Vagina (tissue), 2 donors: ENCODE measurements at regions not wholly inside any gene's neighbourhood (a gene's known extent, or its start where the extent isn't known, plus 50 kb on each side); places are given as distances from the start of the nearest gene placed in this dataset.

ENCODE experiments used
- DNase-seq, 2 donors: peaks; one replicate each; pipeline ENCODE4 v3.0.0-alpha.2; 2017; ENCODE audit errors: extremely low spot score in 2 of 2
- H3K27ac ChIP-seq: fragments of 200-600 bp; sonication (generic); one replicate; pipeline ENCODE4 v1.5.1; 2019
- H3K27me3 ChIP-seq: fragments of 200-600 bp; sonication (generic); one replicate; pipeline ENCODE4 v1.5.1; 2019
- H3K36me3 ChIP-seq, 2 donors: fragments of 200-600 bp; sonication (generic); one replicate each; pipeline ENCODE4 v1.5.1; 2017 to 2019
- H3K4me1 ChIP-seq: fragments of 200-600 bp; sonication (generic); one replicate; pipeline ENCODE4 v1.5.1; 2019
- H3K4me3 ChIP-seq, 2 donors: fragments of 200-600 bp; sonication (generic); 1 replicate in 1 of 2; 2 replicates in 1 of 2; pipeline ENCODE4 v1.5.1; 2016 to 2019
- H3K9me3 ChIP-seq: fragments of 200-600 bp; sonication (generic); one replicate; pipeline ENCODE4 v1.5.1; 2019
- CTCF ChIP-seq, 3 experiments: fragments of 450-650 bp in 2 of 3; fragments of 200-600 bp in 1 of 3; sonication (generic) in 1 of 3; IDR thresholded peaks; one replicate each; pipeline ENCODE4 v1.5.1; 2017 to 2019; ENCODE audit warnings: antibody characterized with exemption in 3 of 3, mild to moderate bottlenecking in 2 of 3, moderate library complexity in 2 of 3
- POLR2A ChIP-seq, 2 donors: fragments of 450-650 bp; IDR thresholded peaks; one replicate each; pipeline ENCODE4 v1.6.1; 2017; ENCODE audit warnings: antibody characterized with exemption in 2 of 2, mild to moderate bottlenecking in 2 of 2, moderate library complexity in 2 of 2
- POLR2AphosphoS5 ChIP-seq, 2 donors: sonication (generic); formaldehyde crosslinking; IDR thresholded peaks; one replicate each; pipeline ENCODE4 v1.9.0; 2017; ENCODE audit warnings: antibody characterized with exemption in 2 of 2, mild to moderate bottlenecking in 2 of 2, low read depth in 1 of 2; ENCODE audit not compliant: insufficient read depth in 1 of 2
- intact Hi-C: fragments of 100-400 bp; cut with DNase I; formaldehyde crosslinking; loops from one replicate; pipeline ENCODE4 v1.15.1; 2023

- Histone ChIP-seq H3K4me3 (no peak overlapping the region), H3K36me3 (no peaks in the 10 kb centered on the region), H3K27ac (no peak overlapping the region), H3K4me1 (no peaks in the 10 kb centered on the region), H3K9me3 (no peaks in the 10 kb centered on the region), H3K27me3 (no peaks in the 10 kb centered on the region)
- no peak for TF ChIP-seq POLR2AphosphoS5 (IDR thresholded peaks at IDR 0.05; ENCODE audit: insufficient read depth in 1 of 2, low read depth in 1 of 2)
- no peak for TF ChIP-seq POLR2A (IDR thresholded peaks at IDR 0.05)
- no peak for TF ChIP-seq CTCF (IDR thresholded peaks at IDR 0.05)
- DNase-seq, result no peak
- intact Hi-C loops, result no loop called here
Observed at GRCh38 chr3:14335774-14336748, 66.3 kb upstream of the SLC6A6 start.

GRCh38 chr3:14336749-14337598 lies 65.4 kb upstream of the SLC6A6 start:
- no peak overlapping the region for H3K27ac ChIP-seq

GRCh38 chr3:14337828-14338227 lies 64.6 kb upstream of the SLC6A6 start:
- Histone ChIP-seq H3K36me3 (no peaks in the 10 kb centered on the region), H3K9me3 (no peaks in the 10 kb centered on the region), H3K27me3 (no peaks in the 10 kb centered on the region), H3K27ac (no peak overlapping the region), H3K4me1 (no peaks in the 10 kb centered on the region), H3K4me3 (no peak overlapping the region)
- TF ChIP-seq CTCF (IDR thresholded peaks at IDR 0.05) (no peak), POLR2A (IDR thresholded peaks at IDR 0.05) (no peak)
- intact Hi-C loops, result no loop called here
- DNase-seq, result no peak

More at GRCh38 chr3:14336749-14337598, 65.4 kb upstream of the SLC6A6 start:
- Histone ChIP-seq H3K4me1 (no peaks in the 10 kb centered on the region), H3K36me3 (no peaks in the 10 kb centered on the region), H3K27me3 (no peaks in the 10 kb centered on the region), H3K4me3 (no peak overlapping the region), H3K9me3 (no peaks in the 10 kb centered on the region)
- TF ChIP-seq POLR2A (IDR thresholded peaks at IDR 0.05), result no peak
- TF ChIP-seq CTCF (IDR thresholded peaks at IDR 0.05), result no peak
- no peak for TF ChIP-seq POLR2AphosphoS5 (IDR thresholded peaks at IDR 0.05; ENCODE audit: insufficient read depth in 1 of 2, low read depth in 1 of 2)
- intact Hi-C loops, result no loop called here
- no peak for DNase-seq

- Histone ChIP-seq H3K4me3 (no peak overlapping the region), H3K27me3 (no peaks in the 10 kb centered on the region), H3K27ac (no peak overlapping the region), H3K4me1 (no peaks in the 10 kb centered on the region), H3K9me3 (no peaks in the 10 kb centered on the region), H3K36me3 (no peaks in the 10 kb centered on the region)
- intact Hi-C loops, result no loop called here
- DNase-seq, result no peak
- TF ChIP-seq POLR2A (IDR thresholded peaks at IDR 0.05) (no peak), POLR2AphosphoS5 (IDR thresholded peaks at IDR 0.05; ENCODE audit: insufficient read depth in 1 of 2, low read depth in 1 of 2) (no peak), CTCF (IDR thresholded peaks at IDR 0.05) (no peak)
Observed at GRCh38 chr3:14338242-14338641, 64.2 kb upstream of the SLC6A6 start.
